GM18511 (cell line): ENCODE measurements at regions not wholly inside any gene's neighbourhood (a gene's known extent, or its start where the extent isn't known, plus 50 kb on each side); places are given as distances from the start of the nearest gene placed in this dataset.

Source experiments
- ATAC-seq: cut with Tn5 transposase; IDR thresholded peaks from one replicate; pipeline ENCODE4 v1.9.1; 2021; ENCODE audit warnings: mild to moderate bottlenecking, moderate library complexity; ENCODE audit not compliant: unreplicated experiment

DNA sequence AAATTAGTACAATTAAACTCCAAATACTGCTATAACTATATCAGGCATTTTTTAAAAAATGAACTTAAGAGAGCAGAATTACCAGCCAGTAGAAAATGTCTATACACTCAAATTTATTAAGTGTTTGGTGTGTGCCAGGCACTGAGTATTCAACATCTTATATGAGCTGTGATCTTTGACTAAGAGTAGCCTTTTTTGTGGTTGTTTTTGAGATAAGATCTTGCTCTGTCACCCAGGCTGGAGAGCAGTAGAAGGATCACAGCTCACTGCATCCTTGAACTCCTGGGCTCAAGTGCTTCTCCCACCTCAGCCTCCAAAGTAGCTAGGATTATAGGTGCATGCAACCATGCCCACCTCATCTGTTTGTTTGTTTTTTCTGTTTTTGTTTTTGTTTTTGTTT lies 102.5 kb upstream of the CELF2 start:
- no peak for ATAC-seq

GRCh38 chr10:10917031-10917430 lies 100.6 kb upstream of the CELF2 start:
- ATAC-seq = no peak

- no peak for ATAC-seq
Measured at GRCh38 chr10:10919976-10920375, 97.7 kb upstream of the CELF2 start.

- ATAC-seq = no peak
Measured at GRCh38 chr10:10921826-10922461, 95.7 kb upstream of the CELF2 start.

GRCh38 chr10:10923029-10923651 lies 94.5 kb upstream of the CELF2 start:
- ATAC-seq = no peak

GRCh38 chr10:10925667-10926066 lies 92.0 kb upstream of the CELF2 start:
- ATAC-seq = no peak

- no peak for ATAC-seq
Measured at GRCh38 chr10:10927608-10928007, 90.1 kb upstream of the CELF2 start.

DNA sequence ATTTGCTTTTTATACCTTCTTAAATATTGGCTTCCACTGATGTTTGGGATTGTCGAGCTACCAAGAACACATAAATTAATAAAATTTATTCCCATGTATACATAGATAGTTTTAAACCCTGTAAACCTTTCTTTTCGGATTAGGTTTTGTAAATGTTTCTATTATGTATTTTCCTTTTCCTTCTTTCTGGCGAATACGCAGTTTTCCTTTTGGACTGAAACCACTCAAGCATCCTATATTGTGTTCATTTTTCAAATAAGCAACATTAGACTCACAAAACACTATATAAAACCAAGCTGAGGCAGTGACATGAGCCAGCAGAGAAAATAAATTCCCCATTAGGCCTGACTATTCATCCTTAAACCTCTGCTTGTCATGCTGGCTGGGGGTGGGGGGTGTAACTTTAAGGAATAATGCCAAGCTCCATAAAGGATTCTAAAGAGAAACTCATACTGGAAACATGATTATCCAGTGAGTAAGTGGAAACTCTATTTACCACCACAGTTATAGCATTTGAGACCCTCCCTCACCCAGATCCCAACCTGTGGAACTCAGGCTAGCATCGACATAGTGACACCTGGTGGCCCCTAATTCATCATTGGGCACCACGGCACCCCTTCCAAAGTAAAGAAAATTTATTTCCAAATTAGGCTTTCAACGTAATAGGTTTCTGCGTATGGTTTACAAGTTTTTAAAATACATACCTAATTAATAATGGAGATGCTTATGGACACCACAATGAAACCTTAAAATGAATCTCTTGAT lies 86.5 kb upstream of the CELF2 start:
- no peak for ATAC-seq

DNA sequence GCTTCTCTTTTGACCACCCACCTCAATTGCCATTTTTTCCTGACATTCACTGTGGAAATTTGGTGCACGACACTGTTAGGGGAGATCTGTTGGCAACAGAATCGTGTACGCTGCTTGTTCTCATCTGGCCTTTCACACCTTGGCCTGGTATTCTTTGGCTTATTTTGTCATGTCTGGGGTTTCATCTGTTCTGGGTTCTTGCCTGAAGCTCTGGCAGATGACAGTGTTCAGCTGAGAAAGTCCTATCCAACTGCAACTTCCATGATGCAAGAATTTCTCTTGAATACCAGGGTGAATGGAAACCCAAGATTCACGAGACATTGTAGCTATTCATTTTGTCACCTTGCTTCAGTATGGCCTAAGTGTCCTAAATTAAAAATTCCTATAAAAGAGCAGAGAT lies 82.6 kb upstream of the CELF2 start:
- ATAC-seq = no peak

- ATAC-seq = no peak
Measured at GRCh38 chr10:10938676-10939075, 79.0 kb upstream of the CELF2 start.

- ATAC-seq = no peak
Measured at GRCh38 chr10:10941127-10941730, 76.4 kb upstream of the CELF2 start.

- no peak for ATAC-seq
Measured at GRCh38 chr10:10942441-10942840, 75.2 kb upstream of the CELF2 start.

DNA sequence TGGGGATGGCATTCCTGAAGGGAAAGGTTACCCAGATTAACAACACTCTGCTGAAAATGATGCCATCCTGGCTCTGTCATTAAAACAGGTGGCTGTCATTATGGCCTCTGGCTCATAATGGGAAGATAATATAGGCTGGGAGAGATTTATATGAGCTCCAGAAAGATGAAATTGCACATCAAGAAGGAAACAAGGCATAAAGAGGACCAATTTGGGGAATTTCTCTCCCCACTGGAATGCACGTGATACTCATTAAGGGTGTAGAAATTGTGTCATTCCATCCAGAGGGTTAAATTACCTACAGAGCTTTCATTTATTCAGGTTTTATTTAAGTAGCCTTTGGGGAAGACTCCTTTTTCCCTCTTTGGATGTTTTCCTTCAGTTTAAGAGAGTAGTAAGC lies 71.6 kb upstream of the CELF2 start:
- no peak for ATAC-seq

GRCh38 chr10:10946801-10947200 lies 70.9 kb upstream of the CELF2 start:
- ATAC-seq = no peak

DNA sequence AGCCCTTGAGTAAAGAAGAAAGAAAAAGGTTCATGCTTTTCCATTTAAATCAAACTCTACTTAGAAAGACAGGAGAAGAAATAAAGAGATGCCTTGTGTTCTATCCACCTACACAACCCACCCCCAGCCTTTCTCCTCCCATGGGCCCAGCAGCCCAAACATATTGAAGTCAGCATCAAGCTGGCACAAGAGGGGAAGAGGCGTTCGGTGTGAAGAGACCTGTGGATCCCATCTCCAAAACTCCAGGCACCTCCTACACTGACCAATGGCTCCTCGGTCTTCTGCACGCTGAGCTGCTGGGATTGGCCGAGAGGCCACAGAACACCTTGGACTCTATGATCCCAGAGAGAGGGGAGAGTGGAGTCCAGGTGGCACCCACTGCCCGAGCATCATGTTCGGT lies 66.0 kb upstream of the CELF2 start:
- ATAC-seq = no peak

DNA sequence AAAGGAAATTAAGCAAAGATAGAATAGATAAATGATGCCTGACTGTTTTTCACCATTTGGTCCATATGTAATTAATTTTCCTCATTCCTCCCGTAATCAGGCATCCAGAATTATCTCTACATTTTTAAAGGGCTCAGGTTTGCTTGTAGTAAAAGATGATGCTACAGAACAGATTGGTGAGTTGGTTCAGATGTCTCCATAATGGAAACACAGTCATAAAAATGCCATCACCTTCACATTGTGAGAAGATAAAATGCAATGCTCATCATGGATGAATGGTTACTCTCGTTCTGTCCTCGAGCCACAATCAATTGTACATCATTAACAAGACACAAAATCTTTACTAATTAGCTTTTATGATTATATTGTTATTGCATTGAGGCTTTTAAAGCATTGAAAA lies 64.9 kb upstream of the CELF2 start:
- no peak for ATAC-seq

GRCh38 chr10:10956681-10957542 lies 60.8 kb upstream of the CELF2 start:
- ATAC-seq = no peak

DNA sequence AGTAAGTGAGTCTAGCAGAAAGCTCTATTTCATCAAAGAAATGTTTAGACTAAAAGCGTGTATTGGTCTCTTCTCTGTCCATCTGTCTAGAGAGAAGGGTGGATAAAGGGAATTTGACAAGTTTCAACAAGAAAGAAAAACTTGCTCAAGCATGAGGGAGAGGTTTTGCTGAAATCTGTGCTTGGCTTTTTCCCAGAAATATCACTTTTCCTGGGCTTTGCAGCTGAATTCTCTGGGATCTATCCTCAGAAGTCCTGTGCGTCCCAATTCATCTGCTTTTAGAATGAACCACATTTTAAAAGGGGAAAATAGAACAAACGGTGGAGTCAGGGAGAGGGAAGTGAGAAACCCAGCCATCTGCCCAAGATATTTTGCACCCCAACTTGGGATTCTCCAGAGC lies 59.6 kb upstream of the CELF2 start:
- no peak for ATAC-seq

- peak; percentile 84 for ATAC-seq
Measured at GRCh38 chr10:10959666-10960065, 58.0 kb upstream of the CELF2 start.

- no peak for ATAC-seq
Measured at GRCh38 chr10:10960534-10960933, 57.1 kb upstream of the CELF2 start.

GRCh38 chr10:10961072-10961471 lies 56.6 kb upstream of the CELF2 start:
- ATAC-seq = no peak
